Epithelial cell of esophagus (primary cell): ENCODE measurements at regions not wholly inside any gene's neighbourhood (a gene's known extent, or its start where the extent isn't known, plus 50 kb on each side); places are given as distances from the start of the nearest gene placed in this dataset.

Experiments used
- DNase-seq: peaks from one replicate; pipeline ENCODE4 v3.0.0; 2010; ENCODE audit warnings: low read depth
- H3K4me3 ChIP-seq: 2 replicates; pipeline ENCODE4 v1.5.1; 2011; ENCODE audit warnings: mild to moderate bottlenecking, low read length, control low read depth
- TF ChIP-seq, protein P1 (sequence below): IDR thresholded peaks from 2 replicates; pipeline ENCODE4 v1.5.1; 2011; ENCODE audit warnings: low read depth, mild to moderate bottlenecking, low read length, control low read depth, inconsistent platforms; ENCODE audit not compliant: insufficient read depth; ENCODE audit errors: missing control alignments

DNA sequence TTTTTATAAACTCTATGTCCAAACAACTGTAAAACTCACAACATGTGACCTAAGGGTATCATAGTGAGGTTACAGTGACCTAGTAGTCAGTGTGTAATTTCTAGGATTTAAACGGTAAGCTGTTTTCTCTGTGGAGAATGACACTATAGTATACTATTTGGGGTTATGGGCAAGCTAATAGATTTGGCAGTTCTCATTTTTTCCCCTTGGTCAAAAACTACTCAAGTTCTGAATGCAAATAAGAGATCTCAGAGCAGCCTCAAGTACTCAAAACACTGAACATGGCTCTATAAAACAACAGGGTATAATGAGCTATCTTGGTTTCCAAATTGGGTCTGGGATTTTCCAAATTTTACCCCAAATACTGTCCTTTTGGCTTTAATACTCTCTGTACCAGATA lies 88.5 kb upstream of the HMCN1 start:
- no peak overlapping the region for H3K4me3 ChIP-seq
- TF ChIP-seq, protein P1, sequence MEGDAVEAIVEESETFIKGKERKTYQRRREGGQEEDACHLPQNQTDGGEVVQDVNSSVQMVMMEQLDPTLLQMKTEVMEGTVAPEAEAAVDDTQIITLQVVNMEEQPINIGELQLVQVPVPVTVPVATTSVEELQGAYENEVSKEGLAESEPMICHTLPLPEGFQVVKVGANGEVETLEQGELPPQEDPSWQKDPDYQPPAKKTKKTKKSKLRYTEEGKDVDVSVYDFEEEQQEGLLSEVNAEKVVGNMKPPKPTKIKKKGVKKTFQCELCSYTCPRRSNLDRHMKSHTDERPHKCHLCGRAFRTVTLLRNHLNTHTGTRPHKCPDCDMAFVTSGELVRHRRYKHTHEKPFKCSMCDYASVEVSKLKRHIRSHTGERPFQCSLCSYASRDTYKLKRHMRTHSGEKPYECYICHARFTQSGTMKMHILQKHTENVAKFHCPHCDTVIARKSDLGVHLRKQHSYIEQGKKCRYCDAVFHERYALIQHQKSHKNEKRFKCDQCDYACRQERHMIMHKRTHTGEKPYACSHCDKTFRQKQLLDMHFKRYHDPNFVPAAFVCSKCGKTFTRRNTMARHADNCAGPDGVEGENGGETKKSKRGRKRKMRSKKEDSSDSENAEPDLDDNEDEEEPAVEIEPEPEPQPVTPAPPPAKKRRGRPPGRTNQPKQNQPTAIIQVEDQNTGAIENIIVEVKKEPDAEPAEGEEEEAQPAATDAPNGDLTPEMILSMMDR = no peak
- no peak for DNase-seq

DNA sequence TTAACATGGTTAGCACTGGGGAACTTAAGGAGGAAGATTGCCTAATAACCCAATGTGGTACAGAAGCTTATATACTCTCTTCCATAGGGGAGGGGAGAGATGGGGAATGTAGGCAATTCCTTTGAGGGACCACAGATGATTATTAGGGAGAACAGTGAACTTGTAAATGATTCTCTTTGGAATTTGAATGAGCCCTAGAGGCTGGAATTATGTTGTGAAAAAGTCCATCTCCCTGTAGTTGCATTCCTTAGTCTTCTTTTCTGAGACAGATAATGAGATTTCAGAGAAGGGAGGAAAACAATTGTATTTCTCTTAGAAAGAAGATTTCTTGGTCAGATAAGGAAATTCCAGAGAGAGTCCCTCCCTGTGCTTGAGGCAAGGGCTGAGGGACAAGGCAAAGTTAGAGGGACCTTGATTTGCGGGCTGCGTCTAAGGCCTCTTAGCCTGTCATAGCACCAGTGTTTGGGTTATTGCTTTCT lies 89.0 kb upstream of the HMCN1 start:
- TF ChIP-seq, protein P1 = no peak
- no peak for DNase-seq
- no peak overlapping the region for H3K4me3 ChIP-seq

DNA sequence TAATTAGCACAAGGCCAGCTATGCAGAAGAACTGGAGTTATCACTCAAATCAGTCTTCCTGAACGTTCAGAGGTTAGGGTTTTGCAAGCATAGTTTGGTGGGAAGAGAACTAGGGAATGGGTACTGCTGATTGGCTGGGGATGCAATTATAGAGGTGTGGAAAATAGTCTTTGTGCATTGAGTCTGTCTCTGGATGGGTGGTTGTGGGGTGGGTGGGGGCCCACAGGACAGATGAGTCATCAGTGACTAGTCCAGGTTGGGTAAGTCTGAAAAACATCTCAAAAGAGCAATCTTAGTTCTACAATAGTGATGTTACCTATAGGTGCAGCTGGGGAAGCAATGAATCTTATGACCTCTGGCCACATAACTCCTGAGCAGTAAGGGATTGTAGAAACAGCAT lies 89.7 kb upstream of the HMCN1 start:
- TF ChIP-seq, protein P1 = no peak
- no peak overlapping the region for H3K4me3 ChIP-seq
- peak; percentile 79 for DNase-seq

DNA sequence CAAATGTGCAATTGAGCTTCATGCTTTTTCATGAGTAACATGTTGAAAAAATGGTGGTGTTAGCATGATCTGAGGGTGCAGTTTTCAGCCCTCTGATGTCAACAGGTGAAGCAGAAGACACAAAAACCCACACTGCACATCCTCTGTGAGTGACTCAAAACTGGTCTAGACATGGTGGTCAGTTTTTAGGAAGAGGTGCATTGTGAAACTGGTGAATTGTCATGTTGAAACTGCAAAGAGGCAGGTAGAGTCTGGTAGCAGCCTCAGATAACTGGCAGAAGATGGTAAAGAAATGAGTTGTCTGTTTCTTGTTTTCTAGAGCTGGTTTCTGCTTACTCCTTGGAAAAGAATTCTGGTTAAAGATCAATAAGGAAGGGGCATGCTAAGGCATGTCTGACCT lies 97.3 kb upstream of the HMCN1 start:
- DNase-seq = peak; percentile 98
- H3K4me3 ChIP-seq = no peak overlapping the region
- TF ChIP-seq, protein P1 = no peak

DNA sequence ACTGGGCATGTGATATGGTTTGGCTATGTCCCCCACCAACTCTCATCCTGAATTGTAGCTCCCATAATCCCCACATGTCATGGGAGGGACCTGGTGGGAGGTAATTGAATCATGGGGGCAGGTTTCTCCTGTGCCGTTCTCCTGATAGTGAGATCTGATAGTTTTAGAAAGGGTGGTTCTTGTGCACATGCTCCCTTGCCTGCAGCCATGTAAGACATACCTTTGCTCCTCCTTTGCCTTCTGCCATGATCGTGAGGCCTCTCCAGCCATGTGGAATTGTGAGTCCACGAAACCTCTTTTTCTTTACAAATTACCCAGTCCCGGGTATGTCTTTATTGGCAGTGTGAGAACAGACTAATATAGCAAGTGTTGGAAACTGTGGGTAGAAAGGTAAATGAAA lies 99.5 kb upstream of the HMCN1 start:
- TF ChIP-seq, protein P1 = no peak
- DNase-seq = no peak
- H3K4me3 ChIP-seq = no peak overlapping the region

DNA sequence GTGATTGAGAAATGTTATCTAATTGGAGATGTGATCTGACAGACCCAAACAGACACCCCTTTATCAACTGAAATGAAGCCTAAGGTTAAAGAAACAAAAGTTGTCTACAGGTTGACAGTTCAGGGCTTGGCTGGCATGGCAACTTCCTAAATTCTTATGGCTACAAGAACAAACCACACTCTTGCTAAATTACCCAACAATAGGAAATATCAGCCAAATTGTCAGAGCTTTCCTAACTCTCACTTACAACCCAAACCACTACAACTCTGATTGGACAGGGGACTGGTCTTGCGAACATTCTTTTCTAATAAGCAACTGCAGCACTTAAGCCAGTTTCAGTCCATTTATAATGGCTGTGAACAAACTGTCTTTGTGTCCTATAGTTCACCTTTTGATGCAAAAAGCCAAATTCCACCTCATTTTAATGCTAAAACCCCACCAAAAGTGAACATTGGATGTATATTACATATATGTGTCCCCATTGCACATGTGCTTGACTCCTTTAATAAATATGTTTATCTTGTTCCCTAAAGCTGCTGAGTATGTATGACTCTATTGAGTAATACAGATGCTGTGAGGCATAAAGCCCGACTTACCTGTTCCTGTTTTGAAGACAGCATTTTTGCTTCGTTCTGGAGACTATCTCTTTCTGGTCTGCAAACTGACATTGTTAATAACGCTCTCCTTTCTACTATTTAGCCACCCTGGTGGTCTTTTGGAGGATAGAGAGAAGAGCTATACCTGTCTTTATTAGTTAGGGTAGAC lies 101.3 kb upstream of the HMCN1 start:
- peak; percentile 82 for DNase-seq
- TF ChIP-seq, protein P1 = no peak
- no peak overlapping the region for H3K4me3 ChIP-seq

DNA sequence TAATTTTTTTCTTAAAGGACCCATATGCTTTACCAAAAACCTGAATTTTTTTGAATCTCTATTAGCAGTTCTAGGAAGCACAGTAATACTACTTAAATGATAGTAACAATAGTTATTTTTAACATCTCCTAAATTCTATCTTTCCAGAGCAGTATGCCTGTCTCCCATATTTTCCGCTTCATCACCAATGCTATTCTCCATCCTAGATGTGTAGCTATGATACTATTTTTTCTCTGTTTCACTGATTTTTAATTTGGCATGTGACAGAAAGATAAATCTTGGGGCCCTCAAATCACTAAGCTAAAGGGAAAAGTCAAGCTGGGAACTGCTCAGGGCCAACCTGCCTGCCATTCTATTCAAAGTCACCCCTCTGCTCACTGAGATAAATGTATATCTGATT lies 102.3 kb upstream of the HMCN1 start:
- TF ChIP-seq, protein P1 = no peak
- no peak overlapping the region for H3K4me3 ChIP-seq
- DNase-seq = no peak
